Loucy (cell line): ENCODE measurements at regions not wholly inside any gene's neighbourhood (a gene's known extent, or its start where the extent isn't known, plus 50 kb on each side); places are given as distances from the start of the nearest gene placed in this dataset.

Source experiments
- CTCF ChIP-seq: fragments of 200-600 bp; sonication (generic); conservative IDR thresholded peaks from 2 replicates; pipeline ENCODE4 v1.5.1; 2014; ENCODE audit warnings: mild to moderate bottlenecking, antibody characterized with exemption, low read length
- EZH2phosphoT487 ChIP-seq: fragments of 200-600 bp; IDR thresholded peaks from 2 replicates; pipeline ENCODE4 v1.6.1; 2018; ENCODE audit warnings: antibody characterized with exemption, mild to moderate bottlenecking, moderate library complexity, borderline replicate concordance

- TF ChIP-seq CTCF = no peak
- TF ChIP-seq EZH2phosphoT487 = no peak
Observed at GRCh38 chr5:156273325-156273724, 53.6 kb upstream of the SGCD start.
